ENCODE measurements at regions not wholly inside any gene's neighbourhood (a gene's known extent, or its start where the extent isn't known, plus 50 kb on each side); places are given as distances from the start of the nearest gene placed in this dataset.

GRCh38 chr1:83087851-83088250 lies 911.1 kb downstream of the TTLL7 start:
- 100% methylated on average over 1 of the region's 2 CpGs; no CpG with 5 or more reads in 1 of the 2 experiments for WGBS, 2 experiments (ENCODE audit: extremely low coverage in 2 of 2, insufficient read length in 1 of 2)
- TF ChIP-seq SMC3 (IDR thresholded peaks at IDR 0.05; ENCODE audit: low read depth, low read length) (no peak), CHD1 (IDR thresholded peaks at IDR 0.05; ENCODE audit: low read depth, low read length) (no peak), MXI1 (IDR thresholded peaks at IDR 0.05; ENCODE audit: borderline replicate concordance, low read depth, low read length) (no peak), MAZ (IDR thresholded peaks at IDR 0.05; ENCODE audit: borderline replicate concordance, low read depth, low read length) (no peak), ELK1 (IDR thresholded peaks at IDR 0.05; ENCODE audit: borderline replicate concordance, low read depth, low read length) (no peak), POLR2A (IDR thresholded peaks at IDR 0.05; ENCODE audit: low read depth, low read length) (no peak), FOS (IDR thresholded peaks at IDR 0.05; ENCODE audit: low read depth, low read length) (no peak), BHLHE40 (IDR thresholded peaks at IDR 0.05; ENCODE audit: low read depth, low read length) (no peak), MAFK (IDR thresholded peaks at IDR 0.05; ENCODE audit: low read depth, low read length) (no peak), RAD21 (IDR thresholded peaks at IDR 0.05; ENCODE audit: low read length) (no peak), NFE2L2 (IDR thresholded peaks at IDR 0.05; ENCODE audit: low read depth, low read length) (no peak), CEBPB (IDR thresholded peaks at IDR 0.05; ENCODE audit: low read depth, low read length) (no peak), RCOR1 (IDR thresholded peaks at IDR 0.05; ENCODE audit: insufficient replicate concordance, low read length) (no peak), RFX5 (IDR thresholded peaks at IDR 0.05; ENCODE audit: low read depth, low read length) (no peak)
- TF ChIP-seq, protein P1, sequence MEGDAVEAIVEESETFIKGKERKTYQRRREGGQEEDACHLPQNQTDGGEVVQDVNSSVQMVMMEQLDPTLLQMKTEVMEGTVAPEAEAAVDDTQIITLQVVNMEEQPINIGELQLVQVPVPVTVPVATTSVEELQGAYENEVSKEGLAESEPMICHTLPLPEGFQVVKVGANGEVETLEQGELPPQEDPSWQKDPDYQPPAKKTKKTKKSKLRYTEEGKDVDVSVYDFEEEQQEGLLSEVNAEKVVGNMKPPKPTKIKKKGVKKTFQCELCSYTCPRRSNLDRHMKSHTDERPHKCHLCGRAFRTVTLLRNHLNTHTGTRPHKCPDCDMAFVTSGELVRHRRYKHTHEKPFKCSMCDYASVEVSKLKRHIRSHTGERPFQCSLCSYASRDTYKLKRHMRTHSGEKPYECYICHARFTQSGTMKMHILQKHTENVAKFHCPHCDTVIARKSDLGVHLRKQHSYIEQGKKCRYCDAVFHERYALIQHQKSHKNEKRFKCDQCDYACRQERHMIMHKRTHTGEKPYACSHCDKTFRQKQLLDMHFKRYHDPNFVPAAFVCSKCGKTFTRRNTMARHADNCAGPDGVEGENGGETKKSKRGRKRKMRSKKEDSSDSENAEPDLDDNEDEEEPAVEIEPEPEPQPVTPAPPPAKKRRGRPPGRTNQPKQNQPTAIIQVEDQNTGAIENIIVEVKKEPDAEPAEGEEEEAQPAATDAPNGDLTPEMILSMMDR (conservative IDR thresholded peaks at IDR 0.05; ENCODE audit: low read depth, low read length), result no peak
- ATAC-seq (ENCODE audit: low read depth) (no peak), DNase-seq (no peak)
- Histone ChIP-seq H4K91ac (ENCODE audit: insufficient read depth, low read depth, low read length) (no peak overlapping the region), H2AK9ac (replicated peaks; ENCODE audit: low read depth, low read length, poor library complexity) (no peak overlapping the region), H3K4me1 (ENCODE audit: control insufficient read depth, insufficient read depth, low read length) (no peaks in the 10 kb centered on the region), H2AFZ (replicated peaks; ENCODE audit: low read length, poor library complexity) (no peak overlapping the region), H3K9me3 (ENCODE audit: control insufficient read depth, insufficient read depth, low read length) (no peaks in the 10 kb centered on the region; the same call in 1 of the 2 replicates), H3K27me3 (ENCODE audit: control insufficient read depth, insufficient read depth, low read length) (no peaks in the 10 kb centered on the region), H4K8ac (ENCODE audit: low read depth in 2 of 2, low read length in 2 of 2) (no peak overlapping the region), H3K4me2 (ENCODE audit: low read depth, low read length) (no peak overlapping the region), H2BK15ac (ENCODE audit: low read depth, low read length) (no peak overlapping the region), H3K23ac (ENCODE audit: low read depth, low read length) (no peak overlapping the region), H3K4ac (ENCODE audit: low read depth, low read length) (no peak overlapping the region), H3K79me1 (ENCODE audit: low read depth in 1 of 2, low read length in 2 of 2) (no peaks in the 10 kb centered on the region), H3K36me3 (ENCODE audit: control insufficient read depth, insufficient read depth, low read length) (no peaks in the 10 kb centered on the region), H2AK5ac (ENCODE audit: low read depth, low read length) (no peak overlapping the region), H3K27ac (ENCODE audit: insufficient read depth, low read length) (no peak overlapping the region), H2BK5ac (ENCODE audit: low read depth, low read length, poor library complexity, severe bottlenecking) (no peak overlapping the region), H4K5ac (ENCODE audit: low read depth, low read length) (no peak overlapping the region), H3K56ac (ENCODE audit: extremely low read depth, insufficient read depth, low read length) (no peak overlapping the region), H3K18ac (ENCODE audit: low read depth, low read length) (no peak overlapping the region), H2BK120ac (ENCODE audit: low read depth, low read length) (no peak overlapping the region), H3K9me1 (ENCODE audit: insufficient read depth, low read length) (no peaks in the 10 kb centered on the region), H3K4me3 (ENCODE audit: insufficient read depth, low read depth, low read length) (no peak overlapping the region), H3K14ac (replicated peaks; ENCODE audit: low read depth, low read length) (no peak overlapping the region), H3K9ac (ENCODE audit: low read depth, low read length) (no peak overlapping the region), H2BK20ac (ENCODE audit: low read depth, low read length) (no peak overlapping the region), H4K20me1 (ENCODE audit: insufficient read depth, low read length) (no peaks in the 10 kb centered on the region)
- no TSS peak for BruUV-seq (replicated peaks)
- dilution Hi-C loops (cut with HindIII; ENCODE audit: low sequenced_read_pairs, unreplicated experiment) (no loop called here), intact Hi-C loops (cut with micrococcal nuclease) (no loop called here), in situ Hi-C loops (cut with MboI; ENCODE audit: low sequenced_read_pairs) (no loop called here)
- ChIA-PET CTCF (no interaction called here), POLR2A (ENCODE audit: unreplicated experiment) (no interaction called here)
